ENCODE measurements at regions not wholly inside any gene's neighbourhood (a gene's known extent, or its start where the extent isn't known, plus 50 kb on each side); places are given as distances from the start of the nearest gene placed in this dataset.

DNA sequence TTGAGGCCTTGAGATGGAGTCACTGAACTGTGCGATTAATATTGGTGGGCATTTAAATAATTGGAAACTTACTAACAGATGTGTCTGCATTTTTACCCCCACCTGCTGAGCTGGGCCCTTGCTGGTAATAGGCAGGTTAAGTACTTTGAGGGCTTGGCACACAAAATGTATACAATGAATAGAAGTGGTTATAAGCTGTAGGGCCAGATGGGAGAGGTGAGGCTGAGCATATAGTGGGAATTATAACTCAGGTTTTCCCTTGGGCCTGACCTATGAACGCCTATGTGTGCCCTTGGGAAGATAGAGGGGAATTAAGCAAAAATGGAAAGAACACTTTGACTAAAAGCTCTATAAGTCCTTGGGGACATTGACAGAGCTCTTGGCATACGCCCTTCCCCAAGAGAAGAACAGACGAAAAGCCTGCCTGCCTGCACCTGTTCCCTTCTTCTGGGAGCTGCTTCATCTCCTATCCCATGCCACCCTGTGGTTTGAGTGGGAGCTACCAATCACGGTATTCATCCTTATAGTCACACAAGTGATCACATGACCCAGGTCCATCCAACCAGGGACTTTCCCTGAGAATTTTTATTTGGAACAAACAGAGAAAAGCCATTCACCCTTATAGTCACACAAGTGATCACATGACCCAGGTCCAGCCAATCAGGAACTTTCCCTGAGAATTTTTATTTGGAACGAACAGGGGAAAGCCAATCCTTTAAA is 260.7 kb upstream of the CSF3R start:
- DNase-seq (ENCODE audit: low spot score) = no peak

DNA sequence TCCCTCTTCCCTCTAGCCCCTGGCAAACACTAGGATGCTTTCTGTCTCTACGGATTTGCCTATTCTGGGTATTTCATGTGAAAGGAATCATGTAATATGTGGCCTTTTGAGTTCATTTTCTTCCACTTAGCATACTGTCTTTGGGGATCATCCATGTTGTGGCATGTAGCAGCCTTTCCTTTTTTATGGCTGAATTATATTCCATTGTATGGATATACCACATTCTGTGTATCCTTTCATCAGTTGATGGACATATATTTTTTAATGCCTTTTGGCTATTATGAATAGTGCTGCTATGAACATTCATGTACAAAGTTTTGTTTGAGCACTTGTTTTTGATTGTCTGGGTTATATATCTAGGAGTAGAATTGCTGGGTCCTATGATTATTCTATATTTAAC is 258.4 kb upstream of the CSF3R start:
- no peak for DNase-seq (ENCODE audit: low spot score)

DNA sequence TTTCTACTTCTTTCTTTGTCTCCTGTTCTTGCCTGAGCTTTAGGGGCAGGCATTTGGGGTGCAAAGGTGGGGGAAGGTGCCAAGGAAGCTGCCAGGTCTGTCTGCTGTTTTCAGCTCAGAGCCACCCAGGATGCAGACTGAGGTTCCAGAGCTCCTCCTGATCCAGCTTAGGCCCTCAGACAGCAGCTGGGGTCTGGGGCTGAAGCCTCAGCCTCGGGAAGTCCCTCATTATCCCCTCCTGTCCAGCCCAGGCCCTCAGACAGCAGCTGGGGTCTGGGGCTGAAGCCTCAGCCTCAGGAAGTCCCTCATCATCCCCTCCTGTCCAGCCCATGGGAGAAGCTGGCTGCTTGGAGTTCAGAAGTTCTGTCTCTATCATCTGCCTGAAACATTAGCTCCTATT is 257.7 kb upstream of the CSF3R start:
- no peak for DNase-seq (ENCODE audit: low spot score)

DNA sequence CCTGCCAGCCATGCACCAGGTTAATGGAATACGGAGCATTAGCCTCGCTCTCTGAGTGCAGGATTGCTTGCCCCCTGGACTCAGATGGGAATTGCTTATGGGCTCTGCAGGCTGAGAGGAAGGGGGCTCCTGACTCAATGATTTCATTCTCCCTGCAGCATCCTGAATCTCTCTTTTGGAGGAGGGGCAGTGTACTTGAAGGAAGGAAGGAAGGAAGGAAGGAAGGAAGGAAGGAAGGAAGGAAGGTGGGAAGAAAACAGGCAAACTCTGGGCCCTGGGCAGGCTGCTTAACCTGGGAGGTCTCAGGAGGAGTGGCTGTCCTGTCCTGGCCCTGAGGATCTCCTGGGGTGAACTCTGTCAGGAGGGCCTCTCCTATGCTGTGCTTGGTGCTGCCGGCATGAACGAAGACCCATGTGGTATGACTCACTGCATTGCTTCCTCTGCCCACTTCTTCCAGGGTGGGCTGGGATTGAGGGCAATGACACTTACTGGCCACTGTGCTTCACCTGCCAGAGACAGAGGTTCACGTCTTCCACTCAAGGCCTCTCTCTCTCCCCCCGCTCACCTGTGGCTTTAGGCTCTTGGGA is 257.1 kb upstream of the CSF3R start:
- DNase-seq (ENCODE audit: low spot score) = no peak

DNA sequence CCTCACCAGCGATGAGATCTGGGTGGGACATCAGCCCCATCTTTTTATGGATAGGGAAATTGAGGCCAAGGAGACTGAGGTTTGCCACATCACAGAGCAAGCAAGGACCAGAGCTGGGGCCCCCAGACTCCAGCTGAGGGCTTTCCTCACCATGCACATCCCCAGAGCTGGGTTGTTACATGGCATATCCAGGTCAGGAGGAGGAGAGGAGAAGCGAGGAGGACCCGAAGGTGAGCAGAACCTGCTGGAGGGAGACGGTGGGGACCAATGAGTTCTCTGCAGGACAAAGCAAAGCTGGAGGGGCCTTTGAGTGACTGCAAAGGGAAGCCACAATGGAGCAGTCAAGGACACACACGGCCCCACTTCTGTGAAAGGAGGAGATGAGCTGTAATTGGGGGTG is 255.5 kb upstream of the CSF3R start:
- no peak for DNase-seq (ENCODE audit: low spot score)

DNA sequence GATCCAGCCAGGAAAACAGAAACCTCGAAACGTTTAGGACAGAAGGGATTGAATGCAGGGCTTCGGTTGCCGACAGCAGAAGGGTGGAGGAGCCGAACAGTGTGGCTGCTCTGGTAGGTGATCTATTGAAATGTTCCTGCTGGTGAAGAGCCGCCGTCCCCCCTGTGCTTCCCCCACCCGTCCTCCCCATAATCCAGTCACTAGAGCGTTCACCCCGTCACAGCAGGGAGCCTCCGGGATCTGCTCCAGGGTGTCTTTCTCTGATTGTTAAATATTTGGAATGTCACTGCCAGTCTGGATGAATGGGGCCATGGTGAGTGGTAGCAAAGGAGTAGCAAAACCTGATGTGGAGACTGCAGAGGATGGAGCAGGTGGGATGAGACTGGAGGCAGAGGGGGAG is 255.1 kb upstream of the CSF3R start:
- DNase-seq (ENCODE audit: low spot score) = no peak

DNA sequence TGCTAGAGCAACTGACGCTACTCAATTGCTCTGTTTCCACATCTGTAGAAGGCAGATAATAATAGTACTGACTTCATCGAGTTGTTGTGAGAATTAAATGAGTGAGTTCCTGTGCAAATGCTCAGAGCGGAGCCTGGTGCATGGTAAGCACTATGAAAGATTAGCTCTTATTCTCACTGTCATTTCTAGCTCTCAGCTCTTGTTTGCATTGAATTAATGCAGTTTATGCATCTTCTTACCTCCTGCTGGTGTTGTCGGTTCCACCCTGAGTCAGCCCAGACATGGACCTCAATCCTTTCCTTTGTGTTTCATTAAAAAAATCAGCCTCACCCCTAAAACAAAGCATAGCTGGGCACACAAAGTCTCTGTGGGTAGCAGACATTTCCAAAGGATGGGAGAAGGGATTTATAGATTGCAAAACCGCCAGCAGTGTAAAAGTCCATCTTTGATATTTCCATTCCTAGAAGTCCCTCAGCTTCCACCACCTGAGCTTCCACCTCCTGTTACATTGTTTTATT is 254.4 kb upstream of the CSF3R start:
- no peak for DNase-seq (ENCODE audit: low spot score)

DNA sequence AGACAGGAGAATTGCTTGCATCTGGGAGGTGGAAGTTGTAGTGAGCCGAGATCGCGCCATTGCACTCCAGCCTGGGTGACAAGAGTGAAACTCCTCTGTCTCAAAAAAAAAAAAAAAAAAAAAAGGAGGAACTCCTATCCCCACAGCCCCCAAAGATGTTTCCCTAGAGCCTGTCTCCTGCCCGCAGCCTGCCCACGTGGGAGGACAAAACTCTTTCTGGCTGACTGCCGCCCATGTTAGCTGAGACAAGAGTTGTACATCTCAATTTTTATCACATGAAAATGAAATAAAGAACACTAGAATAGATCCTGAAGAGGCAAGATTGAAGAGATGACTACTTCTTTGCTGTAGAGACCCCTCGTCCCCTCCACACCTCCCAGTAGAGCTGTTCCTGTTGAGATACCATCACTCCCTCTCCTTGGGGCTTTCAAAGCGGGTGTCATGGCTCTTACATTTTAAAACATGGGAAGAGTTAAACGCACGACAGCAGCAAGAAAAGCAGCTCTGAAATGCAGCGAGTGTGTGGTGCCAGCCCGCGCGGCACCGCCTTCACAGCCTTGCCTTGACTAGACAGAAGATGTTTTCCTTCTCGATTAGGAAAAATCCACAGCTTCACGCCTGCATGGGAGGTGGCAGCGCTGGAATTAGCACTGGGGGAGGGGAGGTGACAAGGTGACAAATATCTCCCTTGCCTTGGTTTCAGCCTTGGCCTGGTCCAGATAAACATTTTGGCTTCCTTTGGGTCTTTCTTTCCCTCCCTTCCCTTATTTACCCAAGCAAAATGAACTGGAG is 253.4 kb upstream of the CSF3R start:
- DNase-seq (ENCODE audit: low spot score) = no peak

DNA sequence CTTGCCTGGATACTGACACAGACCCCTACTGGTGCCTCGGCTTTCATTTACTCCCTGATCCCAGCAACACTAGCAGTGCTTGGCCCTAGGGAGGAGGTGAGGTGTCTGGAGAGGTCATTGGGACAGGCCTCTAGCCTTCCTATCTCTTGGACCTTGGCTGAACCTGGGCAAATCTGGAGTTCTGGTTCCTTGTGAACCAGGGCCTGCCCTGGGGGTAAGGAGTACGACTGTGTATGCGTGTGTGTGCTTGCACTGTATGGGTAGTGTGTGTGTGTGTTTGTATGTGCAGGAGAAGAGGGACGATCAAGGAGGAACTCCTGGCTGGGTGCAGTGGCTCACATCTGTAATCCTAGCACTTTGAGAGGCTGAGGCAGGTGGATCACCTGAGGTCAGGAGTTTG is 252.7 kb upstream of the CSF3R start:
- no peak for DNase-seq (ENCODE audit: low spot score)

DNA sequence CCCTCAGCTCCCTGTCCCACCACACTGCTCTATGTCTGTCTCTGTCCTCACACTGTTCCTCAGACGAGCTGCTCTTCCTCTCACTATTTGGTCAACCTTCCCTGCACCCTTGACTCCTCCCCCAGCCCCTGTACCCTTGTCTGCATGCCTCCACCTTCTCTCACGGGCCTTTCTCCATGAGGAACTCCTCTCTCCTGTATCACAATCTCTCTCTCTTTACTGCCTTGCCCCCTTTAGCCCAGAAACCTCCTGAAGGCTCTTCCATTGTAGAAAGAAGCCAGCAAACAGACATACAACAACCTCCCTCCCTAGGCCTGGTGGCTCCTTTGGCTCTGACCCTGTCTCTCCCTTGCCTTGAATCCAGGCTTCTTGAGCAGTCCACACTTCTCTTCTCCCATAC is 251.6 kb upstream of the CSF3R start:
- DNase-seq (ENCODE audit: low spot score) = no peak

DNA sequence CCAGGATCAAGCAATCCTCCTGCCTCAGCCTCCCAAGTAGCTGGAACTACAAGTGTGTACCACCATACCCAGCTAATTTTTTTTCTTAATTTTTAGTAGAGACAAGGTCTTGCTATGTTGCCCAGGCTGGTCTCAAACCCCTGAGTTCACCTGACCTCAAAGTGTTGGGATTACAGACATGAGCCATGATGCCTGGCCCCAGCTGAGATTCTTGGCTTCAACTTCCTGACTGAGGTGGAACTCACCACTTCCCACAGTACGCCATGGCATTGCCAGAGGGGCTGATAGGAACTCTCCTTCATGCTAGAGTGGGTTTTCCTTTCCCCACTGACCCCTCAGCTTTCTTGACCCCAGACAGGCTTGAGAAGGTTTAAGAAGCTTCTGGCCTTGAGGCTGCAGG is 251.0 kb upstream of the CSF3R start:
- no peak for DNase-seq (ENCODE audit: low spot score)

DNA sequence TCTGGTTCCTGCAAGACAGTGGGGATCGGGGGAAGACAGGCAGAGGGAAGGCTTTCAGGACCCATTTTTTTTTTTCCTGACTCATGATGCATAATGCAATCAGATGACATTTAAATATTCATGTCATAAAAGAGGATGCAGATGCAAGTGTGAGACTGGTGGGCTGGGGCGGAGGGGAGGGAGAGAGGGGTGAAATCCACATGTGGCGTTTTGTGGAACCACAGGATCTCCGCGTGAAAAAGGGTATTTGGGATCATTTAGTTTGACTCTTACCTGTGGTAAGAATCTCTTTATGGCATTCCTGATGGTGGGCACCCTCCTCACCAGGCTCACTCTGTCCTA is 249.3 kb upstream of the CSF3R start:
- no peak for DNase-seq (ENCODE audit: low spot score)

DNA sequence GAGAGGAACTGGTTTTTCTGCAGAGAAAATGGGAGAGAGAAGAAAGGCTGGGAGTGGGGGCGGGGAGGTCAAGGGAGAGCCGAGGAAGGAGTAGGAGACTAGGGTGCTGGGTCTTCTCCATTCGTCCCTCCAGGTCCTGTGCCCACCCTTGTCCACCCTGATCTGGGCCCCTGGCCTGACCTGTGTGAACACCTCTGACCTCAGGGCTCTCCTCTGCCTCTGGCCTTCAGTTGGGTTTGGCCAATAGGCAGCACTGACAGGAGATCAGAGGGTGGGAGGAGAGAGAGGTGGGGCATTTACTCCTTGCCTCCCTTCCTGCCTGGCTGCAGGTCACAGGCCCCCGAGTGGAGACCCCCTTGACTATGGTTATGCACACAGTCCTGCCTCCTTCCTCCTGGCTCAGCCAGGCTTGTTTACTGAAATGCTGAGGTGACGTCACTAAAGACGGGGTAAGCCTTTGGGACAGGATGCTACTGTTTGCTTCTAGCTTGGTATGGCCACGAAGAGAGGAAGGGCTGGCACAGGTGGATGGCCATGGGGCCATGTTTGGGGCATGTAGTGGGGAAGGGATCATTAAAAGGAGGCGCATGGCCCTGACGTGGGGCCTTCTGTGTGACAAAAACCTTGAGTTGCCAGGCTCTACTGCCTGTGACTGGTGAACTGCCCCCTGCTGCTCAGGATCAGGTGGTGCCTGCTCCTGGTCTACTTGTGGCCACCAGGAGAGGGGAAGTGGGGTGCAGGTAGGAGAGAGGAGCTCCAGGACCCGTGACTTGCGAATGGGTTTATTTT is 248.7 kb upstream of the CSF3R start:
- DNase-seq (ENCODE audit: low spot score) = no peak

DNA sequence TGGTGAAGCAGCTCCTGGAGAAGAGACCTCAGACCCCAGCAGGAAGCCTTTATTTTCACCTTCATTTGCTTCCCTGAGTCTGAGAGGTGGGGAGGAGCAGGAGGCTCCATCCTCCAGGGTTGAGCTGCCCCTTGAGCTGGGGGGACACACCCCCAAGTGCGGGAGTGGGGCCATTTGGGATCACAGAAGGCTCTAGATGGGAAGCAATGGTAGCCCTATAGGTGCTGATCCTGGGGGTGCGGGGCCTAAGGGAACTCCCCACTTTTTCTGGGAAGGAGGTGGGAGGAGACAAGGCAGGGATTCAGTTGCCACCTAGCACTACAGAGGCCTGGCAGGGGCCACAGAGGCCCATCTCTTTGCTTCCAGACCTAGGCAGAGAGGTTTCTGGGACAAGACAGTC is 247.9 kb upstream of the CSF3R start:
- DNase-seq (ENCODE audit: low spot score) = no peak

DNA sequence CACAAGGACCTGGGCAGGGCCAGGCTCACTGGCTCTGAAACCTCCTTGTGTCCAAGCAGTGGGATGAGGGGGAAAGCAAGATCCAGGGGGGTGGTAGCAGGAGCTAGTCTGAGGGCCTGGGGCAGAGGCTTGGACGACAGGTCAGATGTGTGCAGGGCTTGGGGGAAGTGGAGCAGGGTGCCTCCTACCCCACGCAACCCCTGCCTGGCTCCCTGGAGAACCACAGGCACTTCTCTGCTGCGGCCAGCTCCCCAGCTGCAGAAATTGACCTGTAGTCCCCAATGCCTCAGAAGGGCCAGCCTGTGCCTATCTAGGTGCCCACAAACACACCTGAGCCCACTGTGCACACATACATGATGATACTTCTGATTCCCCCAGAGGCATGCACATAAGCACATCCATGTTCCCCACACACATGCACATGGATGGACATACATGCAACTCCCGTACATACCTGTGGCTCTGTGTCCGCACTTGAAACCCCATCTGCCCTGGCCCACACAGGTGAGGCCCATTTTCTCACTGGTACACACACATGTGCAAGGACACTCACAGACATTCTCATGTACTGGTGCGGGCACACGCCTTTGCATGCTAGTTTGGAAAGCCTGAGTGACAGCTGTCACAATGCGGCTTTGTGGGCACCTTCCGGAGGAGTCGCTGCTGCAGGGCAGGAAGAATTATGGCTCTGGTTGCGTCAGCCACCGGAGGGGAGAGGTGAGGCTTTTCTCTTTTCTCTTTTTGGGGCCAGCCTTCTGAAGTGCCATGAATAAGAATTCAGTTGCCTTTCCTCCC is 247.2 kb upstream of the CSF3R start:
- no peak for DNase-seq (ENCODE audit: low spot score)

DNA sequence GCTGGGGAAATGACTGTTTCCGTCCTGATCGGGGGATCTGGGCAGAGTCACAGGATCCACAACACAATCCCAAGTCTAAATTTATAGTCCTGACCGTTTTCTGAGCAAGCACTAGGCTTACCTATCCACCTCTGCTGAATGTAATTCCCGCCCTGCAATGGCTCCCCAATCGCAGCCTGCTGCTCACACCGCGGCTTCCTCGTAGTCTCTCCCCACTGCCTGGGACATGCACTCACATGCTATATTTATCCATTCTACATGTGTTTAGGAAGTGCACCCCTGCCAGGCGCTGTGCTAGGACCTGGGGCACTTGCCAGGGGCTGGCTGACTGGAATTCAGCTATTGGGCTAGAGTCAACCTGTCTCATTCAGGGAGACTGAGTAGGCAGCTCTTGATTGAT is 246.6 kb upstream of the CSF3R start:
- no peak for DNase-seq (ENCODE audit: low spot score)

DNA sequence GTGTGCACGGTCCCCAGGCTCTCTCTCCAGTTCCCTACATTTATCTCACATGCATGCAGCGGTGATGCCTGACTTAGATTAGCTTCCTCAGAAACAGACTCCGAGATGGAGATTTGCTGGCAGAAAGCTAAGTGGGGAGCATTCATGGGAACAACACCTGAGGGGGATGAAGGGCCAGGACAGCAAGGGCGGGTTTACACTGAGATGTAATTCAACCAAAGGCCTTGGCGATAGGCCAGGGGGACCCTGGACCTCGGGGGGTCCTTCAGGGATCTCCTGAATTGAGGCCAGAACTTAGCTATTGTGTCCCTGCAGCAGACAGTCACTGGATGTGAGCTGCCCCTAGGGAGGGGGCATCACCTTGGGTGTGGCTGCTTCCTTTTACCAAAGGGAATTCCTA is 246.1 kb upstream of the CSF3R start:
- DNase-seq (ENCODE audit: low spot score) = no peak

DNA sequence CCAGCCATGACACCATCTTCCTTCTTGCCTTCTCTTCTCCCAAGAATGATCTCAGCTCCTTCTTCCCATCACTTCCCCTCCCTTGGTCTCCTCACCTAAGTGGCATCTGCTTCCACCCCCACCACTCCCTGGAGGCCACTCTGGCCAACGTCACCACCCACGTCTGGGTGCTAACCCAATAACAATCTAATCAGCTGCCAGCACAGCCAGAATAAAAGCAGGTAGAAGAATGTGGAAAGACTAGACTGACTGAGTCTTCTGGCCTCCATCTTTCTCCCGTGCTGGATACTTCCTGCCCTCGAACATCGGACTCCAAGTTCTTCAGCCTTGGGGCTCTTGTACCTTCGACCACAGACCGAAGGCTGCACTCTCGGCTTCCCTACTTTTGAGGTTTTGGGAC is 245.3 kb upstream of the CSF3R start:
- no peak for DNase-seq (ENCODE audit: low spot score)

DNA sequence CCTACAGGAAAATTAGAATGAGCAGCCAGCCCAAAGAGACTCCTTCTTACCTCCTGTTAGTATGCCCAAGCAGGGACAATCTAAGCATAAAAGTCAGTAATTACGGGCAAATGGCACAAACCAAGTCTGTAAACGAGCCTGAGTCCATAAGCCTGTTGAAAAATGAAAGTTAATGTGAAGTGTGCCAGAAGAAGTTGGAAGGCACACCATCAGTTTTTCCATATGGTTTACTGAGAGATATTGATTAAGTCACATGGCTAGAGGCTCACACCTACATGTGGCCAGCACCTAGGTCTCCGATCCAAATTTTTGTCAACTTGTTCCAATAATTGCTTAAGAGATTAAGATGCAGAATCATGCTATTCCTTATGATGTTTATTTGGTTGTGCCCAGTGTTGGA is 242.4 kb upstream of the CSF3R start:
- DNase-seq (ENCODE audit: low spot score) = no peak

DNA sequence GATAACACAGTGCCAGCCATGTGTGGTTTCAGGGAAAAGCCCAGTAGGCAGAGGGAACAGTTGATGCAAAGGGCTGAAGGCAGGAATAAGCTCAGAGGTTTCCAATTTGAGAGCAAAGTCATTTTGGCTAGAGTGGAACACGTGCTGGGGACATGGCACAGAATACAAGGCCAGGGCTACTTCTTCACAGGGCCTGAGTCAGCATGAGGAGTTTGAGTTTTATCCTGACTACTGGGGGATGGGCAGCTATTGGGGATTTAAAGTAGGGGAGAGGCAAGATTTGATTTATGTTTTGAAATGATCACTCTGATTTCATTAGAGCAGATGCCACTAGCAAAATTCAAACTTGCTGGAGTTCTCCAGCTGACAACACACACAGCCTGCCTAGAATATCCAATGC is 241.1 kb upstream of the CSF3R start:
- no peak for DNase-seq (ENCODE audit: low spot score)

DNA sequence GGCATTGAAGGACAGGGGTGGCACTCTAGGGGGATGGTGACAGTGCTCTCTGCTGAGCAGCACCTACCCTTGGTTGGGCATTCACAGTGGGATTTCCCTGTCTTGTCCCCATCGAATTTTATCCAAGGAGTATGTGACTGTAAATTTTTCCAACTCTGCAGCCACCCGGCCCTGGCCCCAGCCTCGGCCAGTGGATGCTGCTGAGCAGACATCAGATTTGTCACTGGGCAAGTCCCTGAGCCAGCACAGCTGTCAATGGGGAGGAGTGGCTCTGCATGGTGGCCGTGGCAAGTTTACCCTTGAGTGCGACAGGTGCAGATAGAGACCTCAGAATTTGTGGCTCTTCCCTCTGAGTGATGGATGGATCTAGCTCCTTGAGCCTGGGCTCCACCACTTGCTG is 240.2 kb upstream of the CSF3R start:
- DNase-seq (ENCODE audit: low spot score) = no peak

DNA sequence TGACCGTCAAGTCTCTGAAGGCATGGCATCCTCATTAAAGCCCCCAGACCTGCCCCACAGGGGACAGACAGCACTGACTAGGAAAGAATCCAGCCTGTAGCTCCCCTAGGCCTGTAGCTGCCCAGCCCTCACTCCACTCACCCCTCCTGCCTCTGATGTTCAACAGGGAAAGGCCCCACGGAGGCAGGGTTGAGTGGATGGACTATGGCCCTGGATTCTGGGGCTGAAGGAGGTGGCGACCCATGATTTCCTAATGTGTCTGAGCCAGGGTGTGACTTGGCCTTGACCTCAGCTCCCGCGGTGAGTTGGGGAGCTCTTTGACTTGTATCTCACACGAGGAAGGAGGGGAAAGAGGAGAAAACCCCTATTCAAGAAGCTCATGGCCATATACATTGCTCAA is 238.5 kb upstream of the CSF3R start:
- DNase-seq (ENCODE audit: low spot score) = no peak
